Hindlimb muscle (tissue), 1 donor: ENCODE measurements at regions not wholly inside any gene's neighbourhood (a gene's known extent, or its start where the extent isn't known, plus 50 kb on each side); places are given as distances from the start of the nearest gene placed in this dataset.

Experiments used
- DNase-seq: peaks from one replicate; pipeline ENCODE4 v3.0.0-alpha.2; 2013

DNA sequence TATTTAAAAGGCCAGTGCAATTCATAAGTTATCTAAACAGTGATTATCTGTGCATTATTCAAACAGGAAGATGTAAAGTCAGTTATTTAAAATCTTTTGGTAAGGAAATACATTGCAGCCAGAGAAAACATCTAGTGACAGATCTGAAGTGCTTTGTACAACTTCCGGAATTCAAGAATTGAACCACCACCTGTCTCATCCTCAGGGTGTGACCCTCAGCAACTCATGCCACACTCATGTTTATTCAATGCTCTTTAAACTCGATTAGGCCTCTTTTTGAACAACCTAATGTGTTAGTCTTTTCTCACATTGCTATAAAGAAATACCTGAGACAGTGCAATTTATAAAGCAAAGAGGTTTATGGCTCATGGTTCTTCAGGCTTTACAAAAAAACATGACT lies 62.6 kb upstream of the GGTLC1 start:
- no peak for DNase-seq

DNA sequence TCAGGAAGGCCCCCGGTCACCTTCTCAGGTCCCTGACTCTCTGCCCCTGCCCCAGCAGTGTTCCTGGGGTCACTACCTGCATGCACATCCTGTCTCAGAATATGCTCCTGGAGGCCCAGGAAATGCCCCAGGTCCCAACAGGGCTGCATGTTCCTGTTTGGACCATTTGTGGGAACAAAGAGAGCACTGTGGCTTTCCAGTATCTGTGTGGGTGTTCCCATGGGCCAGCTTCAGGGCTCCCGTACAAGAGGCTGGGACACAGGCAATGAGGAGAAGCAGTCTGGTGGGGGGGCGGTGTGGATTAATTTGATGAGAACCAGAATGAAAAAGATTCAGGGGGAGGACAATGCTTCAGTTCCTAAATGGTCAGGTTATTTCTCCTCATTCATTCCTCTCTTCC lies 61.5 kb upstream of the GGTLC1 start:
- DNase-seq, result no peak

DNA sequence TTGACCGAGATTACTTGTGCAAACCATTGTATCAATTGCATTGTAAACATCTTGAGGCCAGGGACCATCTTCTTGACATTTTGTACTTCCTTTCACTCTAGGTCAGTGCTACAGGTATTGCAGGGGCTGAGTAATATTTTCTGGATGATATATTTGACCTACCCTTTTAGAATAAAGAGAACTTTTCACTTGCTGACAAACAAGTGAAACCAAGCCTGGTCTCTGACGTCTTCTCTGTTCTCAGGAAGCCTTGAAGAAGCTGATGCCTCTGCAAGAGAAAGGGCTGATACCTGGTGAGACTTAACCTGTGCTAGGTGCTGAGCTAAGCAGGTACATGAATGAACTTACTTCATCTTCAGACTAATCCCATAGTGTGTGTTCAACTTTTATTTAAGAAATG lies 60.5 kb upstream of the GGTLC1 start:
- DNase-seq, result no peak

DNA sequence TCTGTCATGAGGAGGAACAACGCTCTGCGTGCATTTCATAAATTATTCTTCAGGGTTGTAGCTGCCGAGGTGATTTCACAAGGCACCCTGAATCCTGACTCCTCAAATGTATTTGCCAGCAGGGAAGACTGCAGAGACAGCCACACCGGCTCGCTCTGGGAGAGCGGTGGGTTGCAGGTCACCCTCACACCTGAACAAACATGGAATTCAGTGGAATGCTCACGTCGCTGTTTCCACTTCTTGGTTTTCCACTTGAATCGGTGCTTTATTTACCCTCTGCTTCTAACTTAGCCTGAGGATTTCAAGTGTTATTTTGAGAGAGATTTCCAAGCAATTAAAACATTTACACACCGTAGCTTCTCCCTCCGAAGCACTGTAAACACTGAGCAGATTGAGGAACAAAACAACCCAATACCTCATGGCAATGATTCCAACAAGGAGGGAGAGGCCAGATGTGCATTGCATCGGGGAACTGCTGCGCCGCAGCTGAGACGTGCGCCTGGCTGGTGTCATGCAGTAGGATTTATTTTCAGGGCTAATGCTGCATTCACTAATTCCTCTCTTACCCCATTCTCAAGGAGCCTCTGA lies 59.5 kb upstream of the GGTLC1 start:
- DNase-seq, result no peak

DNA sequence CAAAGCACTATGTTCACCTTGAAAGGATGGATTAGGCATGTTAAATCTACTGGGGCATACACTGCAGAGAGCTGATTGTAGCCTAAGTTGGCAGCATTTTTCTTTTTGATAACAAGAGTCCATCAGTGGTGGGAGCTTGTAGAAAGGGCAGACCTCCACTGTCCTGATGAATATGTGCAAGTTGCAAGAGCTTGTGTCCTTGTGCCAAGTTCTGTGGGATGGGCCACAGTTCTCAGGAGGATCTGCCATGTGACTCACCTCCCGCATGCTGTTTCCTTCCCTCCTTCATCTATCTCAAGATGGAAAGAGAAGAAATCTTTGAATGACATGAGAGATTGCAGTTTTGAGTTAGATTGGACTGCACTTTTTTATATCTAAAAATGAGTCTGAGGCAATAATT lies 58.3 kb upstream of the GGTLC1 start:
- DNase-seq, result no peak

DNA sequence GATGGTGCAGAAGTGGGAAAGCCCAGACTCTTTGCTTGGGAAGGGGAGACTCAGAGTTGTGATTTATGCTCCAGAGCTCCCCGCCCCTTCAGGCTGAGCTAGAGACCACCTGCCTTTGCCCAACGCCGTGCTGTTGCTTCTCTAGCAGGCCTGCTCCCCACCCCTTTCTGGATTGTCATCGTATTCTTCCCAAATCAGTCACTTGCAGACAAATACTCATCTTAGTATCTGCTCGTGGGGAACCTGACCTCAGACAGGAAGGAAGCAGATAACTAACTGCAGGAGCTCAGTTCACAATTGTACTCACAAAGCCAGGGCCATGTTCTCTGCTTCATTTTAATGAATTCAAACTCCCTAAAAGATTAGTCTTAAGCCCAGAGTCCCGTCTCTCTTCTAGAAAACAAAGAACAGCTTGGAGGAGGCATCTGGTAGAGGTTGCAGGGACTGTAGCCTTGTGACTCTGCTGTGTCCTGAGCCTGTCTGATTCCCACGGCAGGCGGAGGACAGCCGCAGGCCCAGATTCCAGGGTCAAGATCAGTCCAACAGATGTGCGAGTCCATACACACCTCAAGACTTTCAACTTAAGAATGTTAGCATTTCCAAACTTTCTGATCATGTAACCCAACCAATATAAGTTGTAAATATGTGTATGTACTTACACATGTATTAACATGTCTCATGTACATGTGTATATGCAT lies 57.2 kb upstream of the GGTLC1 start:
- DNase-seq, result peak; percentile 6

DNA sequence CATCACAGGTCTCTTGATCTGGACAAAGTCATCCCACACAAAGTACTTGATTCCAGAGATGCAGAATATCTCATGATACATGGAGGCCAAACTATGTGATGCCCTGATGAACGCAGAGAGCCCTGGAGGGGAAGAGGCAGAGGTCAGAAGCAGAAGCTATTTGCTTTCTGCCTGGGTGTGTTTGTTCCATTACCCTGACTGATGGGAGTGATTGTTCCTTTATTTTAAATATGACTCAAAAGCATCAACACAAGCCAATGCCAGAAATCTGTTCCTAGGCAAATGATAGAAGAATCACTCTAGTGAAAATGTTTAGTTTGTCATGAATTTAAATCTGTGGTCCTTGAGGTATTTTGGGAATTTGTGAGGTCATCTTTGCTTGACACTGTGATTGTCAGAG lies 54.7 kb upstream of the GGTLC1 start:
- DNase-seq, result no peak

DNA sequence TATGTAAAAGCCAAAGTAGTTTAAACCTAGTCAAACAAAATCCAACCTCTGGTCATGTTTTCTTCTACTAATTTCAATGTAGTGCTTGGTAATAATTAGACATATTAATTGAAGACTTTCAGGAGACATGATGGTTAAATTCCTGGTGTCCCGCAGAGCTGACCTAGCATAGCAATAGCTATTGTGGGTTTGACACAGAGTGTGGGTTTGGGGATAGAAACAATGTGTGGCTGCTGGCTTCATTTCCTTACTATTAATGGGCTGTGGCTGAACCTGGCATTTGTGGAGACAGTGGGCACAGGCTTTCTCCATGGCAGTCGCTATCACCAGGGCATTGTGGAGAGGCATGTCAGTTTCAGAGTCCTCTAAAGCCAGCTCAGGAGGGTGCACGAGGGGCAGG lies 54.1 kb upstream of the GGTLC1 start:
- no peak for DNase-seq

DNA sequence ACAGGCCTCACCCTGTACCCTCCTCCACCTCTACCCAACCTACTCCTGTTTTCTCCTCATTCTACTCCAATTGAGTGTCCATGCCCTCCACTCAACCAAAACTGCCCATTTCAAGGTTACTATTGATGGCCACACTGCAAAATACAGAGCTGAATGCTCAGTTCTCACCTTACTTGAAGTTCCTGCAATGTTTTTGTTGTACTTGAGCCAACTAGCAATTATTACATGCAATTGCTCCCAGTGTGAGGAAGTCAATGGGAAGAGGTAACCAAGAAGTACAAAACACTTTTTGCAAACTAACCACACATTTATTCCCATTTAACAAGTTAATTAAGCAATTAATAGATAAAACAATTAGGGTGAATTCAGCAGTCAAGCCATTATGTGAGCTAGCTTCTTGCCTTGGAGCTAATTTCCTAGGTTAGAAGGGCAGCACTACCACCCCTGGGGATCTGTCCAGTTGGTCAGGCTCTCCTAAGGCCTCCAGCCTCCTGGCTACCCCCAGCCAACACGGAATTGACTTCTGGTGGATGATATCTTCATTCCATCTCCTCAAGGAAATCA lies 52.4 kb upstream of the GGTLC1 start:
- no peak for DNase-seq

DNA sequence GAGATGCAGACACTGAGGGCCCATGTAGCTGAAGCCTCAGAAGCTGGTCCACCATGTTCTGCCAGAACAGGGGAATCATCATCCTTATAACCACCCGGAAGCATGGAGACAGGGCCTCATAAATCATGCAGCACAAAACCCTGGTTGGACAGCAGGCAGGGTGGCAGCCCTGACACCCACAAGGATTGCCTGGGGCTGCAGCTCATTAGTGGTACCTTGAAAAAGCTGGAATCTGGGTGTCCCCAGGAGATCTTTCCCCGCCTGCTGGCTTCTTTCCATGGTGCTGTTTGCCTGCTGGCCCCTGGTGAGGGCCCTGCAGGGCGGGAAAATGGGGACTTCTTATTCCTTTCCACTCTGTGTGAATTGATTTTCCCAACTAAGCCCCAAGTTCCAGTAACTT lies 50.6 kb upstream of the GGTLC1 start:
- DNase-seq, result no peak
